Stimulated activated naive B cell treated with anti-CD40 and anti-IgM and Interleukin-4, amounts not matched to agents 10 μg/mL and 1 μg/mL and 100 μg/mL, for 72 hours (primary cell): ENCODE measurements at regions not wholly inside any gene's neighbourhood (a gene's known extent, or its start where the extent isn't known, plus 50 kb on each side); places are given as distances from the start of the nearest gene placed in this dataset.

Experiments used
- ATAC-seq, 2 donors: fragments of 150-1000 bp; cut with Tn5 transposase; replicated peaks; 2 replicates each; pipeline ENCODE4 v1.10.0; 2021; ENCODE audit warnings: moderate library complexity in 1 of 2
- DNase-seq: peaks from one replicate; pipeline ENCODE4 v3.0.0; 2021
- H3K27ac Mint-ChIP-seq: one replicate; pipeline ENCODE4 v1.8.0; 2022; ENCODE audit warnings: mild to moderate bottlenecking, mixed read lengths
- H3K27me3 Mint-ChIP-seq, 2 donors: one replicate each; pipeline ENCODE4 v1.8.0; 2022; ENCODE audit warnings: mixed read lengths in 2 of 2
- H3K36me3 Mint-ChIP-seq, 2 donors: one replicate each; pipeline ENCODE4 v1.8.0; 2022; ENCODE audit warnings: mixed read lengths in 2 of 2, mild to moderate bottlenecking in 1 of 2
- H3K4me1 Mint-ChIP-seq, 2 donors: one replicate each; pipeline ENCODE4 v1.8.0; 2022; ENCODE audit warnings: mixed read lengths in 2 of 2, mild to moderate bottlenecking in 1 of 2
- H3K4me3 Mint-ChIP-seq, 2 donors: one replicate each; pipeline ENCODE4 v1.8.0; 2022; ENCODE audit warnings: mild to moderate bottlenecking in 2 of 2, mixed read lengths in 2 of 2, moderate library complexity in 1 of 2
- H3K9me3 Mint-ChIP-seq, 2 donors: one replicate each; pipeline ENCODE4 v1.8.0; 2022; ENCODE audit warnings: mixed read lengths in 2 of 2, mild to moderate bottlenecking in 1 of 2

- H3K27me3 Mint-ChIP-seq: peaks cover 4 to 6% of the 10 kb centered on the region in 2 donors
- no peaks in the 10 kb centered on the region for H3K9me3 Mint-ChIP-seq
- H3K4me3 Mint-ChIP-seq: no peak overlapping the region
Measured at GRCh38 chr1:193308438-193308837, 122.0 kb upstream of the B3GALT2 start.

GRCh38 chr1:193306430-193306829, 120.0 kb upstream of the B3GALT2 start:
- DNase-seq: no peak
- no peaks in the 10 kb centered on the region for H3K36me3 Mint-ChIP-seq
- H3K4me3 Mint-ChIP-seq: no peak overlapping the region
- H3K4me1 Mint-ChIP-seq: peaks cover 0 to 6% of the 10 kb centered on the region in 2 donors
- H3K27me3 Mint-ChIP-seq: peaks cover 0 to 6% of the 10 kb centered on the region in 2 donors
- H3K27ac Mint-ChIP-seq: no peak overlapping the region
- no peaks in the 10 kb centered on the region for H3K9me3 Mint-ChIP-seq
- no peak for ATAC-seq

More at GRCh38 chr1:193308438-193308837, 122.0 kb upstream of the B3GALT2 start:
- H3K36me3 Mint-ChIP-seq: no peaks in the 10 kb centered on the region
- H3K4me1 Mint-ChIP-seq: no peaks in the 10 kb centered on the region
- DNase-seq: no peak
- no peak overlapping the region for H3K27ac Mint-ChIP-seq
- no peak for ATAC-seq
